Peyer's patch (tissue), 4 donors: ENCODE measurements at regions not wholly inside any gene's neighbourhood (a gene's known extent, or its start where the extent isn't known, plus 50 kb on each side); places are given as distances from the start of the nearest gene placed in this dataset.

Experiments used
- CTCF ChIP-seq, 6 experiments: fragments of 450-650 bp in 4 of 6; fragments of 200-600 bp in 2 of 6; sonication (generic) in 1 of 6; IDR thresholded peaks; one replicate each; pipeline ENCODE4 v1.5.1; 2017 to 2019; ENCODE audit warnings: antibody characterized with exemption in 6 of 6, mild to moderate bottlenecking in 3 of 6, moderate library complexity in 1 of 6
- POLR2A ChIP-seq, 2 donors: fragments of 450-650 bp; IDR thresholded peaks; one replicate each; pipeline ENCODE4 v1.5.1; 2017; ENCODE audit warnings: antibody characterized with exemption in 2 of 2, mild to moderate bottlenecking in 2 of 2, moderate library complexity in 2 of 2

- TF ChIP-seq CTCF (IDR thresholded peaks at IDR 0.05) (no peak), POLR2A (IDR thresholded peaks at IDR 0.05) (no peak)
Measured at GRCh38 chr7:109646124-109646523, 1076.5 kb downstream of the DNAJB9 start.
